DMS53 (cell line): ENCODE measurements at regions not wholly inside any gene's neighbourhood (a gene's known extent, or its start where the extent isn't known, plus 50 kb on each side); places are given as distances from the start of the nearest gene placed in this dataset.

ENCODE experiments used
- DNase-seq: peaks from one replicate; lab custom pipeline; 2025; lab: John Stamatoyannopoulos, UW

DNA sequence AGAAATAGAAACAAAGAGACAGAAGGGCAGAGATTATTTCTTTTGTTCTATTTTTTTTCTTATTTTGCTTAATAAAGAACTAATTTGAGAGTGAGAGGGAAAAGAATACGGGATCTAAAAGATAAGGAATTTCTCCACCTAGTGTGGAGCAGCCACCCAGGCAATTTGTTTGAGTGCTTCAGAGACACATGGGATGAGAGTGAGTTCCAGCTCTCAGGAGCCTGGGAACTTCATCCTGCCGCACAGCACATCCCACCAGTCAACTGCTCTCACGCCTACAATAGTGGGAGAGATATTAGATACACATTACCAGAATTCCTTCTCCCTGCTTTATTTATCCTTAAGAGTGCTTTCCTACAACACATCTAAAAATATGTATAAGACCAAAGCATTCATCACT, 946.4 kb downstream of the PDHA2 start:
- peak; percentile 54 for DNase-seq

GRCh38 chr4:96787766-96788165, 947.9 kb downstream of the PDHA2 start:
- DNase-seq, result no peak

DNA sequence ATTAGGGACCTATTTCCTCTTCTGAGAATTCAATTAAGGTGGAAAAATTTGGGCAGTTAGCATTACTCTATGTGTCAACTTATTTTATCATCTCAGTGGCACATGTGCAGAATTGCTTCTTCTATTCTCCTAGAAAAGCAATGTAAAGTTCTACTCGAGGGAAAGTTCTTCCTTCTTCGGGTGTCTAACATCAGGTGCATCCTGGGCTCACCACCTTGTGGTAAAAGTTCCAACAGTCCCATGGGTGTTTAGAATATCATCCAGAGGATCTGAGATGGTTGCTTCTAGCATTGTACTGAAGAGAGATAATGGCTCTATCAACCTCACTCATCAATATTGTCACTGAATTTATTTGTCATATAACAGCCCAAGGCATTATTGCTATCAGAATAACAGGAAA, 969.7 kb downstream of the PDHA2 start:
- no peak for DNase-seq

- DNase-seq, result no peak
These were observed 987.2 kb downstream of the PDHA2 start for GRCh38 chr4:96827086-96827485.

- DNase-seq, result peak; percentile 9
These were observed 993.9 kb downstream of the PDHA2 start for GRCh38 chr4:96833831-96834230.

DNA sequence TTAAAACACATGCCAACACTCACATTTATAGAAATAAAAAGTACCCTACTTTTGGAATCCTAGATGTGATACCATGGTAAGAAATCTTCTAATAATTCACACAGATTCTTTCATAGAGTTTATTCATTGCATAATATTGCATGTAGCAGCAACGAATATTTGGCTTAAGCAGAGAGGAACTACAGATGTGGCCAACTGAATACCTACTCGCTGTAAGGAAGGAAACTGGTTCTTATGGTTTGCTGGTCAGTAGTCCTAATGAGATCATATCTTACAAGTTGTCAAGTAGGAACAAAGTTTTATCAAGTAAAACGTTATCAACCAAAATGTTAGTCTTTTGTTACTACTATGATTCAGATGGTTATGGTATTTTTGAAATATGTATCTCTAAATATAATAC, 996.1 kb downstream of the PDHA2 start:
- no peak for DNase-seq

DNA sequence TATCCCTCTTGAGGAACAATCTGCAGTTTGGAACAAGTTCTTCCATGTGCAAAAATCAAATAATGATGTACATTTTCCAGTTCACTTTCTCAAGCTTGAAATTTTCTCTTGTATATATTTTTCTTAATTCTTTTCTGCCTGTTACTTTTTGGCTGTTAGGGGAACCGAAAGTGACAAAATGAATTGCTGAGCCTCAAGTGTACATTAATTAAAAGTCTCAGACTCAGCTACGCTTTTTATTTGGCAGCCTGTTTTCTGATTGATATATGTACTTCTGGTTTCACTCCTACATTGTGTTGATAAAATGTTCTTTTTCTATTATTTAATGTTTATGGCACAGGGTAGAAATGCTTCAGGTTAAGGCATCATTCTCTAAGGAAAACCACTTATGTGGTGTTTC, 999.5 kb downstream of the PDHA2 start:
- DNase-seq, result no peak

GRCh38 chr4:96841801-96842200, 1001.9 kb downstream of the PDHA2 start:
- DNase-seq, result no peak

- no peak for DNase-seq
These were observed 1005.1 kb downstream of the PDHA2 start for GRCh38 chr4:96844858-96845490.

GRCh38 chr4:96845819-96846218, 1005.9 kb downstream of the PDHA2 start:
- no peak for DNase-seq

DNA sequence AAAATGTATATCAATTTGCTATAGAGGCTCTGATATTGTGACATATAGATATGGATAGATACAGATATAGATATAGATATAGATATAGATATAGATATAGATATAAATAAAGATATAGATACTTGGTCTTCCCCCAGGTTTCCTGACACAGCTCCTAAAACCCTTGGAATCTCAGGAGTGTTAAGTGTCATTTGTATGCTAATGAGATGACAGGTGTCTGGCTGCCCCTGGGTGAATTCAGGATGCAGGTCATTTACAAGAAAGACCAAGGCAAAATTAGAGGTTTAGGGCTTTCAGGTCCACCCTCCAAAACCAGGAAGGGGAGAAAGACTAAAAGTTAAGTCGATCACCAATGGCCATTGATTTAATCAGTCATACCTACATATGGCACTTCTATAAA, 1034.8 kb downstream of the PDHA2 start:
- no peak for DNase-seq

GRCh38 chr4:96879527-96879926, 1039.6 kb downstream of the PDHA2 start:
- no peak for DNase-seq

DNA sequence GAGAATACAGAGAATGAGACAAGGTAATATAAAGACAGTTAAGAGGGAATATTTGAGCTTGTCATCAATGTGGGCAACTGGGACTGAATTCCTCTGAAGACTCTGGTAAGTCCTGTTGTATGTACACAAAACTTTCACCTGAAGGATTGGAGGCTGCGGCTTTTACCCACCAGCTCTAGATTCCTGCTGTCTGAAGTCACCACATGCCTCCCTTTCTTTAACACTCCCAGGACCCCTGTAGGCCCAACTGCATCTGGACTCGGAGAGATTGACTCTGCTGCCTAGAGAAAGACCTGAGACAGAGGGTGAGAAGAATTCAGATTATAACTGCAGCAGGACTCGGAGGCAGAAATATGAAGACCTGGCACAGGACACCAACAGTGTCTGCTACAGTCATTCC, 1048.0 kb downstream of the PDHA2 start:
- no peak for DNase-seq

DNA sequence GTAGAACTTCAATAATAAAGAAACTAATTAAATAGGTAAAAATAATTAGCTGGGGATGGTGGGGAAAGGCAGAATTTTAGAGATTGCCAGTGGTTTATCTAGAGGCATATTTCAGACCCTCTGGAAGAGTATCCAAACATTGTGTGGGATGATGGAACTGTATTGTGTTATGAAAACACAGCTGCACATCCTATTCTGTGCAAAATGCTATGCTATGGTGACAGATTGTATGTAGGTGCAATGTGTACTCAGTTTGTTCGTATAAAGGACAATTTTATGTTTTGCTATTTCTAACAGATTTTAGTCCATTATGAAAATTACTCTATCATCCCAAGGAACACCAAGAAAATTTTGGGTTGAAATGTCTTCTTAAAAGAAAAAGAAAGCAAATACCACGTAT, 1054.7 kb downstream of the PDHA2 start:
- DNase-seq, result no peak

GRCh38 chr4:96895826-96896225, 1055.9 kb downstream of the PDHA2 start:
- no peak for DNase-seq

DNA sequence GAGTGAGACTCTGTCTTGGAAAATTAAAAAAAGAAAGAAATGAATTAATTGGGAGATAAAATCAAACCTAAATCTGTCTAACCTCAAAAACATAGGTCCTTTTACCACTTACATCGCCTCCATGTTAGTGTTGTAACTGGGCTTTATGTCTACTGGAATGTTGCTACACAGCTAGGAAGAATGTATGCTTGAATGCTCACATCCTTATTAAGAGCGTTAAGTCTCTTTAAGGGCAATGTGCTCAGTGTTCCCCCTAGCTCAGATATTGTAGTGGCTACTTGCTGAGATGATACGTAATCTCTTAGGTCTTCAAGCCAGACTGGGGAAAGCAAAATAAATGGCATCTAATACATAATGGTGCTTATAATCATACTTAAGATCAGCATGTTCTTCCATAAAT, 1072.8 kb downstream of the PDHA2 start:
- no peak for DNase-seq

GRCh38 chr4:96913441-96914080, 1073.7 kb downstream of the PDHA2 start:
- DNase-seq, result no peak

DNA sequence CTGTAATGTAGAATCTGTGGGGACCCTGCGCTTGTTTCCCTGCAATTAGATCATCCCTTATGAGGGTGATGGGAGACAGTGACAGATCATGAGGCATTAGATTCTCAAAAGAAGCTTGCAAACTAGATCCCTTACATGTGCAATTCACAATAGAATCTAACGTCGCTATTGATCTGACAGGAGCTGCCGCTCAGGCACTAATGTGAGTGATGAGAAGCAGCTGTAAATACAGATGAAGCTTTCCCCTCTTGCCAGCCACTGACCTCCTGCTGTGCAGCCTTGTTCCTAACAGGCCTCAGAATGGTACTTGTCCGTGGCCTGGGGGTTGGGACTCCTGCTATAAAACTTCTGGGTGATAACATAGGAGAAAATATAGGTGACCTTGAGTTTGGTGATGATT, 1076.8 kb downstream of the PDHA2 start:
- DNase-seq, result no peak

DNA sequence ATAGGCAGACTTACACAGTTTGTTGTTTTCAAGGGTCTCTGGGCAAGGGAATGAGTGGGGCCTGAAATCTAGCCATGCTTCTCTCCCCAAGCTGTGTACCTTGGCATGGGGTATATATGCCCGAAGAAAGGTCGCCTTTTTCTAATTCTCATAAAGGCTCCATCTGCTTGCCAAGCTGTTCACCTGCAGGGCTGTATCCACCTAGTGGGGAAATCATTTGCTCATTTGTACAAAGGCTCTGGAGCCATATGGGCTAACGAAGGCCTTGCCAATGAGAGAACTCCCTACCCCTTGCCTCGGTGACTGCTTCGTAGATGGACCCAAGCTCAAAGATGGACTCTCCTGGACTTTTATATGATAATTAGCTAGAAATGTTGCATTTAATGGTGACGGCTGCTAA, 1097.0 kb downstream of the PDHA2 start:
- no peak for DNase-seq

- DNase-seq, result no peak
These were observed 1106.7 kb downstream of the PDHA2 start for GRCh38 chr4:96946552-96946951.

DNA sequence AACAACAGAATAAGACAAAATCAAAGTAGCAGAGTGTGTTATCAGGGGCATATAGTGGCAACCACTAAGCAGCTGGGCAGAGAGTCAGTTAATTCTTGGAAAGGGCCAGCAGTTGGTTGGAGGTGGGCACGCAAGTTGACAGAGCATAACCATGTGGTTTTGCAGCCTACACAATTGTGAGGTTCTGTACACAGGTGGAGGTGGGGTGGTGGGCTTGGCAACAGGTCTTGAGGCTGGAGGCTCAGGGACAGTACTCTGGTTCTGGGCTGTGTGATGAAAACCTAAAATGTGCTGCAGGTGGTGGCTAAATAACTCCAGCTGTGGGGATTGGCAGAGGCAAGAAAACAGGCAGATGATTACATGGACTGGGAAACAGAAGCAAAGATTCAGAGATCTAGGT, 1112.7 kb downstream of the PDHA2 start:
- no peak for DNase-seq

DNA sequence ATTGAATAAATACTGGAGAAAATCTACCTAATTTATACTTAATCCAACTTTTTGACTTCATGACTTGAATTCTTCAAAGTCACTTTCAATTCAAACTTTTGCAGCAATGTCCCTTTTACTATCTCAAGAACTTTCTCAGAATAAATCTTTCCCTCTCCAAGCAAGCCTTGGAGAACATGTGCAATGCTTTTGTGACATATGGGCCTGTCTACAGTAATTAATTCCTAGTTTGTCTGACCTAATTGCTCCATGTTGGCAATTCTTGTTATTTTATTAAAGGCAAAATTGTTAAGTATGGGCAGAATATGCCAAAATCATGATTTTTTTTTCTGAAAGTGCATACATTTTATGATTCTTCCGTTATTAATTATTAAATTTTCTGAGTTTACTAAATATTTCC, 1115.3 kb downstream of the PDHA2 start:
- DNase-seq, result no peak

DNA sequence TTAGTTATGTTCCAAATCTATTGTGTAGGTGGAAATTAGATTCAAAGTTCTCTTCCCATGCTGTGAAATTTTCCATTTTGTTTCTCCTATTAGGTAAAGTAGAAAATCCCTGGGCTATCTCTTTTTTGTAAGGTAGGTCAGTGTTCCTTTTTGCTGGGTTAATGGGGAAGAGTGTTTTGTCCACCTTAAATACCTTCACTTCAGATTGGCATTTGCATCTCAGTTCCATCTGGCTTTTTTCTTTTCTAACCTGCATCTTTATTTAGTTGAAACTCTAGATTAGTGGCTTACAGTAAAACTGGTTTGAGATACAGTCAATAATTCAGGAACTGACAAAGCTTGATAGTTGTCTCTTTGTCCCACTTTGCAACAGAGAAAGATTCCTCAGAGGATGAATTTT, 1115.8 kb downstream of the PDHA2 start:
- no peak for DNase-seq

GRCh38 chr4:96969455-96969854, 1129.6 kb downstream of the PDHA2 start:
- no peak for DNase-seq
